ENCODE measurements at regions not wholly inside any gene's neighbourhood (a gene's known extent, or its start where the extent isn't known, plus 50 kb on each side); places are given as distances from the start of the nearest gene placed in this dataset.

- 94 to 98% methylated on average over 5 of the region's 5 CpGs for WGBS, 2 donors
- DNase-seq = no peak
- ATAC-seq (ENCODE audit: low FRiP score in 2 of 2) = no peak
These were observed 140.4 kb upstream of the APCDD1 start for GRCh38 chr18:10314066-10314465.

GRCh38 chr18:10315522-10315921 is 138.9 kb upstream of the APCDD1 start:
- 60 to 79% methylated on average over 1 of the region's 1 CpG for WGBS, 2 donors
- Histone ChIP-seq H3K4me3 (no peak overlapping the region), H3K4me1 (peaks cover 0 to 4% (median 2%) of the 10 kb centered on the region in 4 donors), H3K9me3 (no peaks in the 10 kb centered on the region), H3K27ac (no peak overlapping the region), H3K36me3 (no peaks in the 10 kb centered on the region), H3K27me3 (no peaks in the 10 kb centered on the region)
- TF ChIP-seq POLR2AphosphoS5 (IDR thresholded peaks at IDR 0.05) (no peak), CTCF (IDR thresholded peaks at IDR 0.05) (no peak), EP300 (IDR thresholded peaks at IDR 0.05) (no peak), POLR2A (IDR thresholded peaks at IDR 0.05) (no peak)
- DNase-seq = no peak
- no peak for ATAC-seq (ENCODE audit: low FRiP score in 2 of 2)

More at GRCh38 chr18:10314066-10314465, 140.4 kb upstream of the APCDD1 start:
- peaks cover 0 to 4% (median 2%) of the 10 kb centered on the region in 4 donors for H3K4me1 ChIP-seq
- no peaks in the 10 kb centered on the region for H3K36me3 ChIP-seq
- no peaks in the 10 kb centered on the region for H3K9me3 ChIP-seq
- TF ChIP-seq POLR2AphosphoS5 (IDR thresholded peaks at IDR 0.05) (no peak), CTCF (IDR thresholded peaks at IDR 0.05) (no peak), POLR2A (IDR thresholded peaks at IDR 0.05) (no peak), EP300 (IDR thresholded peaks at IDR 0.05) (no peak)
- no peak overlapping the region for H3K27ac ChIP-seq
- H3K27me3 ChIP-seq = no peaks in the 10 kb centered on the region
- no peak overlapping the region for H3K4me3 ChIP-seq

- WGBS, 2 donors = 84 to 85% methylated on average over 7 of the region's 7 CpGs
These were observed 137.7 kb upstream of the APCDD1 start for GRCh38 chr18:10316778-10317177.

GRCh38 chr18:10317864-10318690 is 136.4 kb upstream of the APCDD1 start:
- 77 to 80% methylated on average over 6 of the region's 6 CpGs for WGBS, 2 donors
- H3K27me3 ChIP-seq = no peaks in the 10 kb centered on the region
- no peak overlapping the region for H3K4me3 ChIP-seq
- no peak overlapping the region for H3K27ac ChIP-seq
- no peak for ATAC-seq (ENCODE audit: low FRiP score in 2 of 2)
- DNase-seq = no peak
- no peaks in the 10 kb centered on the region for H3K36me3 ChIP-seq
- TF ChIP-seq POLR2AphosphoS5 (IDR thresholded peaks at IDR 0.05) = no peak
- TF ChIP-seq CTCF (IDR thresholded peaks at IDR 0.05) = no peak
- no peak for TF ChIP-seq EP300 (IDR thresholded peaks at IDR 0.05)
- no peak for TF ChIP-seq POLR2A (IDR thresholded peaks at IDR 0.05)
- no peaks in the 10 kb centered on the region for H3K9me3 ChIP-seq
- peaks cover 0 to 4% (median 2%) of the 10 kb centered on the region in 4 donors for H3K4me1 ChIP-seq

More at GRCh38 chr18:10316778-10317177, 137.7 kb upstream of the APCDD1 start:
- H3K36me3 ChIP-seq = no peaks in the 10 kb centered on the region
- H3K9me3 ChIP-seq = no peaks in the 10 kb centered on the region
- TF ChIP-seq POLR2AphosphoS5 (IDR thresholded peaks at IDR 0.05) = no peak
- TF ChIP-seq EP300 (IDR thresholded peaks at IDR 0.05) = no peak
- no peak for TF ChIP-seq CTCF (IDR thresholded peaks at IDR 0.05)
- TF ChIP-seq POLR2A (IDR thresholded peaks at IDR 0.05) = no peak
- peaks cover 0 to 4% (median 2%) of the 10 kb centered on the region in 4 donors for H3K4me1 ChIP-seq
- DNase-seq (no peak), ATAC-seq (ENCODE audit: low FRiP score in 2 of 2) (no peak)
- H3K27ac ChIP-seq = no peak overlapping the region
- H3K4me3 ChIP-seq = no peak overlapping the region
- no peaks in the 10 kb centered on the region for H3K27me3 ChIP-seq

GRCh38 chr18:10318691-10318970 is 135.8 kb upstream of the APCDD1 start:
- TF ChIP-seq EP300 (IDR thresholded peaks at IDR 0.05) = no peak
- no peak for TF ChIP-seq CTCF (IDR thresholded peaks at IDR 0.05)
- no peak for TF ChIP-seq POLR2AphosphoS5 (IDR thresholded peaks at IDR 0.05)
- no peak for TF ChIP-seq POLR2A (IDR thresholded peaks at IDR 0.05)
- ATAC-seq (ENCODE audit: low FRiP score in 2 of 2) (no peak), DNase-seq (no peak)
- Histone ChIP-seq H3K4me1 (peaks cover 0 to 4% (median 2%) of the 10 kb centered on the region in 4 donors), H3K9me3 (no peaks in the 10 kb centered on the region), H3K36me3 (no peaks in the 10 kb centered on the region), H3K4me3 (no peak overlapping the region), H3K27me3 (no peaks in the 10 kb centered on the region), H3K27ac (no peak overlapping the region)
- 43 to 44% methylated on average over 3 of the region's 3 CpGs for WGBS, 2 donors
